ENCODE measurements at regions not wholly inside any gene's neighbourhood (a gene's known extent, or its start where the extent isn't known, plus 50 kb on each side); places are given as distances from the start of the nearest gene placed in this dataset.
A peak's percentile ranks its signal among the peaks of the same experiment; 100 is the strongest.

GRCh38 chr6:6716998-6717763 is 128.7 kb downstream of the LY86 start:
- TF ChIP-seq, protein P1, sequence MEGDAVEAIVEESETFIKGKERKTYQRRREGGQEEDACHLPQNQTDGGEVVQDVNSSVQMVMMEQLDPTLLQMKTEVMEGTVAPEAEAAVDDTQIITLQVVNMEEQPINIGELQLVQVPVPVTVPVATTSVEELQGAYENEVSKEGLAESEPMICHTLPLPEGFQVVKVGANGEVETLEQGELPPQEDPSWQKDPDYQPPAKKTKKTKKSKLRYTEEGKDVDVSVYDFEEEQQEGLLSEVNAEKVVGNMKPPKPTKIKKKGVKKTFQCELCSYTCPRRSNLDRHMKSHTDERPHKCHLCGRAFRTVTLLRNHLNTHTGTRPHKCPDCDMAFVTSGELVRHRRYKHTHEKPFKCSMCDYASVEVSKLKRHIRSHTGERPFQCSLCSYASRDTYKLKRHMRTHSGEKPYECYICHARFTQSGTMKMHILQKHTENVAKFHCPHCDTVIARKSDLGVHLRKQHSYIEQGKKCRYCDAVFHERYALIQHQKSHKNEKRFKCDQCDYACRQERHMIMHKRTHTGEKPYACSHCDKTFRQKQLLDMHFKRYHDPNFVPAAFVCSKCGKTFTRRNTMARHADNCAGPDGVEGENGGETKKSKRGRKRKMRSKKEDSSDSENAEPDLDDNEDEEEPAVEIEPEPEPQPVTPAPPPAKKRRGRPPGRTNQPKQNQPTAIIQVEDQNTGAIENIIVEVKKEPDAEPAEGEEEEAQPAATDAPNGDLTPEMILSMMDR (conservative IDR thresholded peaks at IDR 0.05; ENCODE audit: low read depth, low read length): no peak
- no peak overlapping the region for H3K4me3 ChIP-seq (ENCODE audit: low read depth, low read length)
- no peak for DNase-seq (ENCODE audit: low read depth)

- DNase-seq (ENCODE audit: low read depth): no peak
- no peak overlapping the region for H3K4me3 ChIP-seq (ENCODE audit: low read depth, low read length)
- TF ChIP-seq, protein P1 (conservative IDR thresholded peaks at IDR 0.05; ENCODE audit: low read depth, low read length): no peak
These were observed 129.4 kb downstream of the LY86 start for GRCh38 chr6:6717953-6718352.

GRCh38 chr6:6721606-6722005 is 133.1 kb downstream of the LY86 start:
- no peak for DNase-seq (ENCODE audit: low read depth)
- TF ChIP-seq, protein P1 (conservative IDR thresholded peaks at IDR 0.05; ENCODE audit: low read depth, low read length): no peak
- H3K4me3 ChIP-seq (ENCODE audit: low read depth, low read length): no peak overlapping the region

GRCh38 chr6:6722195-6722594 is 133.7 kb downstream of the LY86 start:
- DNase-seq (ENCODE audit: low read depth): no peak
- TF ChIP-seq, protein P1 (conservative IDR thresholded peaks at IDR 0.05; ENCODE audit: low read depth, low read length): no peak
- H3K4me3 ChIP-seq (ENCODE audit: low read depth, low read length): no peak overlapping the region

GRCh38 chr6:6723361-6723760 is 134.8 kb downstream of the LY86 start:
- DNase-seq (ENCODE audit: low read depth): no peak
- TF ChIP-seq, protein P1 (conservative IDR thresholded peaks at IDR 0.05; ENCODE audit: low read depth, low read length): no peak
- no peak overlapping the region for H3K4me3 ChIP-seq (ENCODE audit: low read depth, low read length)

GRCh38 chr6:6723921-6724538 is 135.5 kb downstream of the LY86 start:
- DNase-seq (ENCODE audit: low read depth): peak; percentile 71
- H3K4me3 ChIP-seq (ENCODE audit: low read depth, low read length): peak overlapping the region; percentile 31

More at GRCh38 chr6:6723921-6724538, 135.5 kb downstream of the LY86 start:
- TF ChIP-seq, protein P1 (conservative IDR thresholded peaks at IDR 0.05; ENCODE audit: low read depth, low read length): no peak

Data from epithelial cell of proximal tubule (primary cell).